GM19395 (cell line): ENCODE measurements at regions not wholly inside any gene's neighbourhood (a gene's known extent, or its start where the extent isn't known, plus 50 kb on each side); places are given as distances from the start of the nearest gene placed in this dataset.

Experiments used
- ATAC-seq: cut with Tn5 transposase; IDR thresholded peaks from one replicate; pipeline ENCODE4 v1.9.1; 2021; ENCODE audit warnings: mild to moderate bottlenecking, moderate library complexity; ENCODE audit not compliant: unreplicated experiment

DNA sequence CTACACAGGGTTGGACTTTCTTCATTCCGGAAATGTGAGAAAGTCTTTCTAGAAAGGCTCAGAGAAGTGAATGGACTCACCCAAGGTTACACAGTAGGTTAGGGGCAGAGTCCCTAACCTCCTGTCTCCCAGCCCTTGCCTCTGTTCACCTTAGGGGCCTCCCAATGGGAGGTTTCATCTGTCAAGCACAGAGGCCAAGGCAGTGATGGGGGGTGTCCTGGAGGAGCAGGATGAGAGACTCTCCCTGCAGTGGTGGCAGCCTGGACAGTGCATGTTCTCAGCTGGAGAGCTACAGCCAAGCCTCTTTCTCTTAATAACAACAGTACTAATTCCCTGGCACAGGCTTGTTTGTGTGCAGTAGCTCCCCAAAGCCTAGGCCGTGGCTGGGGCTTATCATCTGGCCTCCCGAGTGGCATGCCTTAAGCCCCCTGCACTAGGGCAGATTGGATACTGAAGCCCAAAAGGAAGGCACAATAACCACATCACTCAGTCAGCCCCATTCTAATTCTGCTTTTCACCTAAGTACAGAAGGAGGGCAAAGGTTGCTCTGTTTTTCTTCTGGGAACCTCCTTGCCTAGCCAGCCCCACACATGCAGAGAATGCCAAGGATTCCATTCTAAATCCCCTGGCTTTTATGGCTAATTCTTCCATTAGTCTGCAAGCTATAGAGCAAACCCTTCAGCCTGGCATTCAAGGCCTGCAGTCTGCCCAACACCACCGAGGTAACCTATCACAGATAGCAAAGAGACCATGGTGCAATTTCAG lies 50.2 kb upstream of the XPA start:
- ATAC-seq = no peak

DNA sequence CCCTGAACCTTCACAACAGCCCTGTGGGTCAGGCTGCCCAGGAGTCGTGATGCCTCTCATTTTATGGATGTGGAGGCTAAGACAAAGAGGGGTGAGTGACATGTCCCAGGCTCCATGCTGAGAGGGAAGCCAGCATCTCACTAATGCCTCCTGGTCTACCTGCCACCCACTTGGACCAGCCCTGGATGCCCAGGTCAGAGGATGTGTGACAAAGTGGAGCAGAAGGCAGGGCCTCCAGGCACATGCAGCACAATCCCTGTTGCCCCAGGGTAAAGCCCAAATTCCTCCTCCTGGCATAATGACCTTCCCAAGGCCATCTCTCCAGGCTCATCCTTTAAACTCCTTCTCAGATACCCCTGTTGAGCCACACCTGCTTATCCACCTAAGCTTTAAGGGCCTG lies 51.4 kb upstream of the XPA start:
- no peak for ATAC-seq

DNA sequence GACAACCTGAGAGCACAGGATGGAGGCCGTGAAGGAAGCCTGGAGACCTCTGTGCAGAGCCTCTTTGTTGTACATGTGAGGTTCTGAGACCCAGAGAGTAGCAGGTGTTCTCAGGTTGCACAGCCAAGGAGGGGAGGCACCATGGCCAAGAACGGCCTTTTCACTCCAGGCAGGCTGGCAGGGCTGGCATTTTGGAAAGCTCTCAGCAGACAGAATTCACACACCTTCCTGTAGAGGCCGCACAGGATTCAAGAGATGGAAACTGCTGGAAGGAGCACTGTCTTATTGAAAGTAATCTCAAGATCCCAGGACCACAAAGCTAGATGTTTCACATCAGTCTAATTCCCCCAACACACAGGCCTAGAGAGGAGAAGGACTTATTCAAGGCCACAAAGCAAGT lies 52.8 kb upstream of the XPA start:
- no peak for ATAC-seq

GRCh38 chr9:97751531-97751930 lies 54.4 kb upstream of the XPA start:
- no peak for ATAC-seq

GRCh38 chr9:97752274-97752673 lies 55.1 kb upstream of the XPA start:
- no peak for ATAC-seq

DNA sequence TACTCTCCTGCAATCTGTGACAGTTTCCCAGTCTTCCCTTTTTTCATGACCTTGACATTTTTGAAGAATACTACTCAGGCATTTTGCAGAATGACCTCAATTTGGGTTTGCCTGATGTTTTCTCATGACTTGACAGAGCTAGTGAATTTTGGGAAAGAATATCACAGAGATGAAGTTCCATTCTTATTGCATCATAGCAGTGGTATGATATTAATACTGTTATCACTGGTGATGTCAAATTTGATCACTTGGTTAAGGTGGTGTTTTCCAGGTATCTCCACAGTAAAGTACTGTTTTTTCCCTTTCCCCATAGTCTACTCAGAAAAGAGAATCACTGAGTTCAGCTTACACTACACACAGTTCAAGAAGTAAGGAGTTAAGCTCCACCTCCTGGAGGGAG lies 56.2 kb upstream of the XPA start:
- no peak for ATAC-seq

- no peak for ATAC-seq
These were observed 56.8 kb upstream of the XPA start for GRCh38 chr9:97753975-97754374.

DNA sequence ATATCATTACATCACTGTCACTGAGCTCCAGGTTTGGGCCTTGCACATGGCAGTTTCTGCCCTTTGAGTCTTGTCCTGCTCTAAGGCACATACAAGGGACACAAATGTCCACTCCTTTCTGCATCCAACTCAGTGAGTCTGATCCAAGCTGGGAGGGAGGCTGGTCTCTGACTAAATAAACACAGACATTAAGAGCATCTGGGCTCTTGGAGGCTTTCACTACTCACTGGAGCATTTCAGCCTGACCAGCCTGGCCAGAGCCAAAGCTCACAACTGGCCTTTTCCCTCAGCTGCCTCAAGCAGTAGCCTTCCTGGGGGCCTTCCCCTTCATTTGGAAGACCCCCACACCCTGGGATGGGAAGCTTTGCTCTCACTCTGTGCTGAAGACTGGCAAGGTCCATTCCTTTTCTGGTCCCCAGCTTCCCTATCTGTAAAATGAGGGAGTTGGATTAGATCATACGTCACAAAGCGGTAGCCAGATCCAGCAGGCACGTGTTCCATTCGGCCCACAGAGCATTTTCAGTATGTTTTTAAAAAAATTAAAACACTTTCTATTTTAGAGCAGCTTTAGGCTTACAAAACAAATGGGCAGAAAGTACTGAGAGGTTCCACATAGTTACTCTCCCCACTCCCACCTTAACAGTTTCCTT lies 58.6 kb upstream of the XPA start:
- ATAC-seq = no peak

DNA sequence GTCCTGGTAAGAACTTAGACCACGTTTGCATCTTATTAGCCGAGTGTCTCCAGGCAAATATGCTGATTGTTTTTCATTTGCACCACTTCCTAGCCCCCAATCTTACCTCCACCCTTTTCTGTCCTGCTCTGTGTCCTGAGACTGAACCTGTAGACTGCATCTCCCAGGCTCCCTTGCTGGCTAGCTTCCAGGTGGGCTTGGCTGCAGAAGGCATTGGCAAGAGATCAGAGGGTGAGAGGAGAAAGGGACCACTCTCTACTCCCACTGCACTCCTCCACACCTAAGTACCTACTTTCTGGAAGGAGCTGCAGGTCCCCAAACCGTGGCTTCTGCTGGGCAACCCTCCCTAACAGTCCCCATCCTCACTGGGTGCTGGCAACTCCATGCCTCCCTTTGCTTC lies 59.9 kb upstream of the XPA start:
- ATAC-seq = no peak

DNA sequence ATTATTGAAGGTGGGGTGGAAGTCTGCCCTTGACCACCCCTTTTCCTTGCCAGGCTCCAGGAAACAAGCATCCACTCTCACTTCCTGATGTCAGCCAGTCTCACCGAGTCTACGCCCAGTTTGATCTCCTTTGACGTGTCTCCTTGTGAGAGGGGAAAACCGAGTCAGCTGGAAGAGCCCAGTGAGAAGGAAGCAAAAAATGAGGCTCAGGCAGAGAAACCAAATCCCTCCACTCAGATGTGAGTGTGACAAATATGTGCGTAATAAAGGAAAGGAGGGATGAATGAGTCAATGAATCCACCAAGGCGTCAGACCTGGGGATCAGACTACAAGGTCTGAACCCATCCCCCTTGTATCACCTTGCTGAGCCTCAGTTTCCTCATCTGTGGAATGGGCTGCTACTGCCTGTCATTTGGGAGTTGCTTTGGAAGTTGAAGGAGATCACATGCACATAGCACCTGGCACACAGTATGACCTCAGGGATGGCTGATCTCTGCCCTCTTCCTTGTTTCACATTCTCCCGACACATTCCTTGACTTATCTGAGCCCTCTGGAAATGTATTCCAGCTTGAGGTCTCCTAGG lies 61.3 kb upstream of the XPA start:
- no peak for ATAC-seq

- ATAC-seq = no peak
These were observed 62.6 kb upstream of the XPA start for GRCh38 chr9:97759581-97760288.

DNA sequence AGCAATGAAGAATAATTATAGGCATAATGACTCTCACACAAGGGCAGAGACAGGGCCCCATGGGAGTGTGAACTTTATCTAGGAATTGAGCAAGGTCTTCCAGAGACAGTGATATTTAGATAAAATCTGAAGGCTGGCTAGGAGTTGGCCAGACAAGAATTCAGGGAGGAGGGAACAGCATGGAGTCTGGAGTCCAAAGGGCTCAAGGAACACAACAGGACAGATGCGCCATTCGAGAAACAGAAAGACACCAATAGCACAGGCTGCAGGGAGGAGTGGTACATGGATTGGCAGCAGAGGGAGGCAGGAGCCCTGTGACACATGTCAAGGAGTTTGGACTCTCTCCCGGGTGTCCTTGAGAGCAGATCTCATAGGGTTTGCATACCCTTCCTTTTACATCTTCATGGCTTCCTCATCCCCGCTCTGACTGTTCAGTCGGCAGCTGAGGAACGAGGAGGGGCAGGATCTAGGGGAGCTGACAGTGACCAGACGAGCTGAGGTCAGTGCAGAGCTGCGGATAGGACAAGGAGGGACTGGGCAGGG lies 64.0 kb upstream of the XPA start:
- no peak for ATAC-seq

- no peak for ATAC-seq
These were observed 64.7 kb upstream of the XPA start for GRCh38 chr9:97761879-97762278.

GRCh38 chr9:97763874-97764273 lies 66.7 kb upstream of the XPA start:
- no peak for ATAC-seq

- ATAC-seq = no peak
These were observed 69.0 kb upstream of the XPA start for GRCh38 chr9:97766092-97766491.

GRCh38 chr9:97766610-97767009 lies 69.5 kb upstream of the XPA start:
- no peak for ATAC-seq

GRCh38 chr9:97767891-97768290 lies 70.8 kb upstream of the XPA start:
- ATAC-seq = no peak

DNA sequence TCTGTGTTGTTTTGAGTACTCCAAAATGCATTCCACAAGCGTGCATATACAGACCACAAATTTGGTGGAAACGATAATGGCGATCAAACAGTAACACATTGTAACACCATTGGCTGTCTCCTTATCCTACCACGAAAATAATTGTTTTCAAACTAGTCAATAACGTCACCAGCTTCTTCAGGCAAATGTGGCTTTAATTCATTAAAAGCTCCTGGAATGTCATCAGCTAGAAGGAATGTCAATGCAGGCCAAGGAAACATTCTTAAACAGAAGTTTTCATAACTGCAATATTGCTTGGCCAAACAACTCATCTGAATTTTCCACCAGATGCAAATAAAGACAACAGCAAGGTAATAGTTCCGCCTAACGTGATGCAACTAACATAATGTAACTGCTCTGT lies 71.6 kb upstream of the XPA start:
- no peak for ATAC-seq

GRCh38 chr9:97769208-97769607 lies 72.1 kb upstream of the XPA start:
- ATAC-seq = no peak

DNA sequence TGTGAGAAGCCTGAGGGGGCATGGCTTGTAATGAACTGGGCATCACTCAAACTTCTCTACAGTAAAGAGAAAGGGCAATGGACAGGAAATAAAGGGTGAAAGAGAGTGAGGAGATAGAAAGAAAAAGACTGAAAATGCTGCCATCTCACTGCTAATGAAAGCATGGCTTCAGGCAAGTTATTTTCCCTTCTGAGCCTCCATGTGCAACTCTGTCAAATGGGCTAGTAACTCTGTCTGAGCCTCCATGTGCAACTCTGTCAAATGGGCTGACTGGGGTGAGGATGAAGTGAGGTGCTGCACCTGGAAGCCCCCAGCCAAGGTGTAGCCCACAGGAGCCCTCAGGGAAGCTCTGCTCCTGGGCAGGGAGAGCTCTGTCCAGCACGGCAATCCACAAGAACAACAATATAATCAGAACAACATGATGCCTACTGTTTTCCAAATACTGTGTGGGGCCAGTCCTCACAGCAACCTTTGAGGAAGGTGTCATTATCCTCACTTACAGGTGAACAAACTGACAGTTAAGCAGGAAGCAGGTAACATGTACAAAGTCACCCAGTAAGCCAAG lies 73.8 kb upstream of the XPA start:
- no peak for ATAC-seq

GRCh38 chr9:97771641-97772040 lies 74.5 kb upstream of the XPA start:
- ATAC-seq = no peak
